ENCODE measurements at regions not wholly inside any gene's neighbourhood (a gene's known extent, or its start where the extent isn't known, plus 50 kb on each side); places are given as distances from the start of the nearest gene placed in this dataset.
A peak's percentile ranks its signal among the peaks of the same experiment; 100 is the strongest.

GRCh38 chr2:180443888-180444287, 436.8 kb upstream of the CWC22 start:
- DNase-seq = no peak

GRCh38 chr2:180442860-180443644, 436.0 kb upstream of the CWC22 start:
- DNase-seq = no peak

- DNase-seq = no peak
Measured at GRCh38 chr2:180419212-180419611, 412.1 kb upstream of the CWC22 start.

- DNase-seq = peak; percentile 24
Measured at GRCh38 chr2:180416627-180417026, 409.5 kb upstream of the CWC22 start.

GRCh38 chr2:180413336-180413735, 406.2 kb upstream of the CWC22 start:
- DNase-seq = no peak

GRCh38 chr2:180412219-180412618, 405.1 kb upstream of the CWC22 start:
- DNase-seq = no peak

- no peak for DNase-seq
Measured at GRCh38 chr2:180411661-180412060, 404.6 kb upstream of the CWC22 start.

GRCh38 chr2:180406687-180407086, 399.6 kb upstream of the CWC22 start:
- DNase-seq = no peak

- no peak for DNase-seq
Measured at GRCh38 chr2:180405520-180405919, 398.4 kb upstream of the CWC22 start.

GRCh38 chr2:180394305-180394704, 387.2 kb upstream of the CWC22 start:
- DNase-seq = no peak

GRCh38 chr2:180385601-180386201, 378.6 kb upstream of the CWC22 start:
- no peak for DNase-seq

GRCh38 chr2:180376066-180376465, 369.0 kb upstream of the CWC22 start:
- DNase-seq = no peak

GRCh38 chr2:180374502-180375281, 367.6 kb upstream of the CWC22 start:
- DNase-seq = no peak

GRCh38 chr2:180370511-180371205, 363.6 kb upstream of the CWC22 start:
- DNase-seq = no peak

- DNase-seq = no peak
Measured at GRCh38 chr2:180368881-180369280, 361.8 kb upstream of the CWC22 start.

- peak; percentile 56 for DNase-seq
Measured at GRCh38 chr2:180367815-180368214, 360.7 kb upstream of the CWC22 start.

- DNase-seq = no peak
Measured at GRCh38 chr2:180366481-180366880, 359.4 kb upstream of the CWC22 start.

GRCh38 chr2:180364719-180365118, 357.6 kb upstream of the CWC22 start:
- DNase-seq = no peak

GRCh38 chr2:180360283-180360618, 353.2 kb upstream of the CWC22 start:
- DNase-seq = no peak

GRCh38 chr2:180359522-180360282, 352.6 kb upstream of the CWC22 start:
- no peak for DNase-seq

- DNase-seq = no peak
Measured at GRCh38 chr2:180358458-180358857, 351.4 kb upstream of the CWC22 start.

- DNase-seq = no peak
Measured at GRCh38 chr2:180356676-180357075, 349.6 kb upstream of the CWC22 start.

GRCh38 chr2:180352620-180353019, 345.5 kb upstream of the CWC22 start:
- no peak for DNase-seq

Data from NCI-H1092 treated with DMSO at 0.1 percent for 48 hours (cell line).